ENCODE measurements at regions not wholly inside any gene's neighbourhood (a gene's known extent, or its start where the extent isn't known, plus 50 kb on each side); places are given as distances from the start of the nearest gene placed in this dataset.

DNA sequence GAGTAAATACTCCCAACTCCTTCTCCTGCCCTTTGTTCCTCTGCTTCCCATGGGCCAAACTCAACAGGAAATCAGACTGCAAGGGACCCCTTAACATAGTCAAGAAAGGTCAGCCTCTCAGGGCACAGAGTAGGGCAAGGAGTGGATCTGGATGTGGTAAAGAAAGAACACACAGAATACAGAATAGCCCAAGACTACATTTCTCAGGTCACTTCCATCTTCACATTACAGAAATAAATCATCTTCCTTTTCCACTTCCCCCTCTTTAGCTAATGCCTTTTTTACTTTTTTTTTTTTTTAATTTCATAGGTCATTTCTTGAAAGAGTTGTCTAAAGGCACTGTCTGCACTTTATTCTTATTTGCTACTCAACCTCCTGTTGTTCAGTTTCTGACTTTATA is 558.3 kb downstream of the TNS1 start:
- Histone ChIP-seq H3K27me3 (ENCODE audit: insufficient read depth, low read length, poor library complexity) (peaks cover 10% of the 10 kb centered on the region), H3K79me2 (ENCODE audit: insufficient read depth, low read length) (no peaks in the 10 kb centered on the region)
- no peak for TF ChIP-seq EZH2 (IDR thresholded peaks at IDR 0.05; ENCODE audit: borderline replicate concordance, low read depth, low read length, severe bottlenecking)
- TF ChIP-seq, protein P1, sequence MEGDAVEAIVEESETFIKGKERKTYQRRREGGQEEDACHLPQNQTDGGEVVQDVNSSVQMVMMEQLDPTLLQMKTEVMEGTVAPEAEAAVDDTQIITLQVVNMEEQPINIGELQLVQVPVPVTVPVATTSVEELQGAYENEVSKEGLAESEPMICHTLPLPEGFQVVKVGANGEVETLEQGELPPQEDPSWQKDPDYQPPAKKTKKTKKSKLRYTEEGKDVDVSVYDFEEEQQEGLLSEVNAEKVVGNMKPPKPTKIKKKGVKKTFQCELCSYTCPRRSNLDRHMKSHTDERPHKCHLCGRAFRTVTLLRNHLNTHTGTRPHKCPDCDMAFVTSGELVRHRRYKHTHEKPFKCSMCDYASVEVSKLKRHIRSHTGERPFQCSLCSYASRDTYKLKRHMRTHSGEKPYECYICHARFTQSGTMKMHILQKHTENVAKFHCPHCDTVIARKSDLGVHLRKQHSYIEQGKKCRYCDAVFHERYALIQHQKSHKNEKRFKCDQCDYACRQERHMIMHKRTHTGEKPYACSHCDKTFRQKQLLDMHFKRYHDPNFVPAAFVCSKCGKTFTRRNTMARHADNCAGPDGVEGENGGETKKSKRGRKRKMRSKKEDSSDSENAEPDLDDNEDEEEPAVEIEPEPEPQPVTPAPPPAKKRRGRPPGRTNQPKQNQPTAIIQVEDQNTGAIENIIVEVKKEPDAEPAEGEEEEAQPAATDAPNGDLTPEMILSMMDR (IDR thresholded peaks at IDR 0.05; ENCODE audit: borderline replicate concordance, extremely low read depth, low read length, poor library complexity, severe bottlenecking): no peak

DNA sequence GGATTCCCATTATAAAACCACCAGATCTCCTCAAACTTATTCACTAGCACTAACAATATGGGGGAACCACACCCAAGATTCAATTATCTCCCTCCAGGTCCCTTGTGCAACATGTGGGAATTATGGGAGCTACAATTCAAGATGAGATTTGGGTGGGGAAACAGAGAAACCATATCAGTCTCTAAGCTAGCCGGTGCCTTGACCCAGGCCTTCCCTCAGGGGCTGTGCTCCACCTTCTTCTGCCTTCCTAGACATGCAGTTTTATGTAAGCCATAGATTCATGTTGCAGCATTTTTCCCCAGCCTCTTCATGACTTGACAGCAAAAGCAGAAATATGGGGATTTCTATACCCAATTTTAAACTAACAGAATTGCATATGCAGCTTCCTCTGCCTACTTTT is 559.2 kb downstream of the TNS1 start:
- H3K79me2 ChIP-seq (ENCODE audit: insufficient read depth, low read length): no peaks in the 10 kb centered on the region
- H3K9me3 ChIP-seq (ENCODE audit: insufficient read depth, low read length, severe bottlenecking): no peaks in the 10 kb centered on the region
- H3K27ac ChIP-seq (ENCODE audit: low read length): no peak overlapping the region
- ATAC-seq (ENCODE audit: insufficient read depth, low read depth) (no peak), DNase-seq (no peak)
- H2AFZ ChIP-seq (ENCODE audit: low read depth, low read length): no peak overlapping the region
- no peak for TF ChIP-seq EZH2 (IDR thresholded peaks at IDR 0.05; ENCODE audit: borderline replicate concordance, low read depth, low read length, severe bottlenecking)
- TF ChIP-seq, protein P1 (IDR thresholded peaks at IDR 0.05; ENCODE audit: borderline replicate concordance, extremely low read depth, low read length, poor library complexity, severe bottlenecking): no peak
- no peak overlapping the region for H3K4me3 ChIP-seq (ENCODE audit: low read depth in 1 of 2, low read length in 2 of 2)
- no peaks in the 10 kb centered on the region for H4K20me1 ChIP-seq (ENCODE audit: insufficient read depth, low read length)
- H3K9ac ChIP-seq (ENCODE audit: low read depth, low read length): no peak overlapping the region
- H3K4me2 ChIP-seq (ENCODE audit: insufficient read depth, low read length): no peak overlapping the region
- H3K36me3 ChIP-seq (ENCODE audit: insufficient read depth, low read length): no peaks in the 10 kb centered on the region
- H3K27me3 ChIP-seq (ENCODE audit: insufficient read depth, low read length, poor library complexity): peaks cover 10% of the 10 kb centered on the region
- H3K4me1 ChIP-seq (ENCODE audit: insufficient read depth, low read length): no peaks in the 10 kb centered on the region

More for the DNA sequence above, 558.3 kb downstream of the TNS1 start:
- H3K9ac ChIP-seq (ENCODE audit: low read depth, low read length): no peak overlapping the region
- H3K4me1 ChIP-seq (ENCODE audit: insufficient read depth, low read length): no peaks in the 10 kb centered on the region
- no peaks in the 10 kb centered on the region for H3K36me3 ChIP-seq (ENCODE audit: insufficient read depth, low read length)
- no peak overlapping the region for H2AFZ ChIP-seq (ENCODE audit: low read depth, low read length)
- no peak for DNase-seq
- no peaks in the 10 kb centered on the region for H3K9me3 ChIP-seq (ENCODE audit: insufficient read depth, low read length, severe bottlenecking)
- no peak overlapping the region for H3K4me3 ChIP-seq (ENCODE audit: low read depth in 1 of 2, low read length in 2 of 2)
- no peaks in the 10 kb centered on the region for H4K20me1 ChIP-seq (ENCODE audit: insufficient read depth, low read length)
- ATAC-seq (ENCODE audit: insufficient read depth, low read depth): no peak
- no peak overlapping the region for H3K4me2 ChIP-seq (ENCODE audit: insufficient read depth, low read length)
- no peak overlapping the region for H3K27ac ChIP-seq (ENCODE audit: low read length)

DNA sequence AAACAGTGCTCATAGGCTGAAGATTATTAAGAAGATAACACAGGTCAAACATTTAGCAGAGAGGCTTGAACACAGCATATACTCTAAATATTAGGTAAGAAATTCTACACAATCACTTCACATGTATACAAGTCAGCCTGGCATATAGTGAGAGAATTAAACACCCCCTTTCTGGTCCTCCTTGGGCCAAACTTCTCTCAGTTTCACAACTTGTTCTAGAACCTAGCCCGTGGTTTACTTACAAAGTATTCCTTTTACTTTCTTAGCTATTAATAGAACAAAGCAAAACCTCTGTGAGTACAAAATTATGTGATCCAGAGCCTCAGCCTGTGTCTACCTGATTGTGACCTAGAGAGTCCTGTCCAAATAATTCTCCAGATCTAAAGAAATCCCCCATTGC is 562.8 kb downstream of the TNS1 start:
- H3K36me3 ChIP-seq (ENCODE audit: insufficient read depth, low read length): no peaks in the 10 kb centered on the region
- no peak overlapping the region for H3K4me3 ChIP-seq (ENCODE audit: low read depth in 1 of 2, low read length in 2 of 2)
- no peaks in the 10 kb centered on the region for H3K79me2 ChIP-seq (ENCODE audit: insufficient read depth, low read length)
- H4K20me1 ChIP-seq (ENCODE audit: insufficient read depth, low read length): no peaks in the 10 kb centered on the region
- H3K9ac ChIP-seq (ENCODE audit: low read depth, low read length): no peak overlapping the region
- H3K9me3 ChIP-seq (ENCODE audit: insufficient read depth, low read length, severe bottlenecking): no peaks in the 10 kb centered on the region
- TF ChIP-seq EZH2 (IDR thresholded peaks at IDR 0.05; ENCODE audit: borderline replicate concordance, low read depth, low read length, severe bottlenecking): no peak
- TF ChIP-seq, protein P1 (IDR thresholded peaks at IDR 0.05; ENCODE audit: borderline replicate concordance, extremely low read depth, low read length, poor library complexity, severe bottlenecking): no peak
- H2AFZ ChIP-seq (ENCODE audit: low read depth, low read length): no peak overlapping the region
- ATAC-seq (ENCODE audit: insufficient read depth, low read depth) (no peak), DNase-seq (no peak)
- H3K4me1 ChIP-seq (ENCODE audit: insufficient read depth, low read length): no peaks in the 10 kb centered on the region
- peaks cover 12% of the 10 kb centered on the region for H3K27me3 ChIP-seq (ENCODE audit: insufficient read depth, low read length, poor library complexity)
- H3K4me2 ChIP-seq (ENCODE audit: insufficient read depth, low read length): no peak overlapping the region
- no peak overlapping the region for H3K27ac ChIP-seq (ENCODE audit: low read length)

DNA sequence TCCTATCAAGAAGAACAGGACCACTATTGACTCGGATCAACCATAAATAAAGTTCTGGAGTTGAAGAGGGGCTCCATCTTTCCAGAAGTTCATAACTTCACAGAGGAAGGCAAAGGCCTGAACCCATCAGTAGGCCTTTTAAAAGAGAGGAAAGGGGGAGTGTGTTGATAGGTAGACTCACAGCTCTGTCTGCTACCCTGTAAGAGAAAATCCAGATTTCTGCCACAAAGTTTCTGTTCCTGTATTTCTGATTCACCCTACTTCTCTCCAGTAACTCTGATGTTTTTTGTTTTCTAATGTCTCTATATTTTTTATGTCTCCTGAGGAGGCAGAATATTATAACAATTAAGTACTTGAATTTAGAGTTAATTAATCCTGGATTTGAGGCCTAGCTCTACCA is 564.0 kb downstream of the TNS1 start:
- Histone ChIP-seq H3K27me3 (ENCODE audit: insufficient read depth, low read length, poor library complexity) (peaks cover 14% of the 10 kb centered on the region), H3K9ac (ENCODE audit: low read depth, low read length) (no peak overlapping the region), H3K4me2 (ENCODE audit: insufficient read depth, low read length) (no peak overlapping the region), H3K79me2 (ENCODE audit: insufficient read depth, low read length) (no peaks in the 10 kb centered on the region), H3K4me3 (ENCODE audit: low read depth in 1 of 2, low read length in 2 of 2) (no peak overlapping the region), H4K20me1 (ENCODE audit: insufficient read depth, low read length) (no peaks in the 10 kb centered on the region), H3K4me1 (ENCODE audit: insufficient read depth, low read length) (no peaks in the 10 kb centered on the region), H3K9me3 (ENCODE audit: insufficient read depth, low read length, severe bottlenecking) (no peaks in the 10 kb centered on the region), H2AFZ (ENCODE audit: low read depth, low read length) (no peak overlapping the region), H3K36me3 (ENCODE audit: insufficient read depth, low read length) (no peaks in the 10 kb centered on the region), H3K27ac (ENCODE audit: low read length) (no peak overlapping the region)
- DNase-seq (no peak), ATAC-seq (ENCODE audit: insufficient read depth, low read depth) (no peak)
- TF ChIP-seq, protein P1 (IDR thresholded peaks at IDR 0.05; ENCODE audit: borderline replicate concordance, extremely low read depth, low read length, poor library complexity, severe bottlenecking): no peak
- no peak for TF ChIP-seq EZH2 (IDR thresholded peaks at IDR 0.05; ENCODE audit: borderline replicate concordance, low read depth, low read length, severe bottlenecking)
